ENCODE measurements at regions not wholly inside any gene's neighbourhood (a gene's known extent, or its start where the extent isn't known, plus 50 kb on each side); places are given as distances from the start of the nearest gene placed in this dataset.

GRCh38 chr13:106721599-106721998 is 153.7 kb upstream of the ARGLU1 start:
- TF ChIP-seq RFX5 (IDR thresholded peaks at IDR 0.05; ENCODE audit: low read depth, low read length) (no peak), ILK (tag; IDR thresholded peaks at IDR 0.05; ENCODE audit: borderline replicate concordance, low read depth) (no peak), REST (IDR thresholded peaks at IDR 0.05; ENCODE audit: borderline replicate concordance) (no peak), REST (CRISPR knock-in tag; IDR thresholded peaks at IDR 0.05; ENCODE audit: low read depth) (no peak), POLR2A (conservative IDR thresholded peaks at IDR 0.05) (no peak), PHF21A (IDR thresholded peaks at IDR 0.05; ENCODE audit: borderline replicate concordance, low read depth) (no peak), ZFX (CRISPR knock-in tag; IDR thresholded peaks at IDR 0.05) (no peak), PHB2 (IDR thresholded peaks at IDR 0.05; ENCODE audit: low read depth) (no peak), MYC (IDR thresholded peaks at IDR 0.05; ENCODE audit: low read depth, low read length) (no peak), MYC (CRISPR knock-in tag; IDR thresholded peaks at IDR 0.05; ENCODE audit: borderline replicate concordance, low read depth) (no peak), BRF2 (IDR thresholded peaks at IDR 0.05; ENCODE audit: borderline replicate concordance, insufficient read depth, insufficient read length) (no peak), TFAP4 (CRISPR knock-in tag; IDR thresholded peaks at IDR 0.05; ENCODE audit: borderline replicate concordance) (no peak), GABPA (tag; conservative IDR thresholded peaks at IDR 0.05; ENCODE audit: low read depth) (no peak)

All from K562 (cell line).